ENCODE measurements at regions not wholly inside any gene's neighbourhood (a gene's known extent, or its start where the extent isn't known, plus 50 kb on each side); places are given as distances from the start of the nearest gene placed in this dataset.

DNA sequence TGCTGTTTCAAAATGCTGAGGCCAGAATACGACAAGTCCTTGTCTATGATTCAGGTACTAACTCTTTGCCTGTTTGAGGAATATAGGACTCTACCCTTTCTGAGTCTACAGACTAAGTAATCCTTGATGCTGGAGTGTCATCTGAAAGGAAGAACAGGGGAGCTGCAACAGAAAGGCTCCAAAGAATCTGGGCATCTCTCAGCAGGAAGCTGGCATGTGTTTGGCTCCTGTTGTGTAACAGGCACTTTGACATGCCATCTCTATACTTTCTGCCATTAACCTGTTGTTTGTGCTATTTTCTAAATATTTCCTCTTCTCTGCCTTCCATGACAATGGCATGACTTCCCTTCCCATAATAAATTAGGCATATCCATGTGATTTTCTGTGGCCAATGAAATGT is 409.5 kb downstream of the ADRA2A start:
- no peak overlapping the region for H3K4me3 ChIP-seq (ENCODE audit: low read length, poor library complexity, severe bottlenecking)
- no peaks in the 10 kb centered on the region for H3K27me3 ChIP-seq (ENCODE audit: insufficient read depth, low read length, poor library complexity, severe bottlenecking)
- H3K9ac ChIP-seq (ENCODE audit: low read depth, low read length, poor library complexity, severe bottlenecking), result no peak overlapping the region
- no peak overlapping the region for H3K4me2 ChIP-seq (ENCODE audit: low read depth, low read length, poor library complexity, severe bottlenecking)
- peaks cover 10% of the 10 kb centered on the region; the same call in 1 of the 2 replicates for H3K9me3 ChIP-seq (ENCODE audit: insufficient read depth, low read depth, low read length)
- H3K4me1 ChIP-seq (ENCODE audit: insufficient read depth, low read length, poor library complexity, severe bottlenecking), result no peaks in the 10 kb centered on the region
- no peak overlapping the region for H2AFZ ChIP-seq (ENCODE audit: low read length)
- no peaks in the 10 kb centered on the region for H4K20me1 ChIP-seq (ENCODE audit: insufficient read depth, low read length, poor library complexity, severe bottlenecking)
- H3F3A ChIP-seq (ENCODE audit: low read depth), result no peaks in the 10 kb centered on the region
- H3K79me2 ChIP-seq (ENCODE audit: insufficient read depth, low read length), result no peaks in the 10 kb centered on the region
- TF ChIP-seq, protein P1, sequence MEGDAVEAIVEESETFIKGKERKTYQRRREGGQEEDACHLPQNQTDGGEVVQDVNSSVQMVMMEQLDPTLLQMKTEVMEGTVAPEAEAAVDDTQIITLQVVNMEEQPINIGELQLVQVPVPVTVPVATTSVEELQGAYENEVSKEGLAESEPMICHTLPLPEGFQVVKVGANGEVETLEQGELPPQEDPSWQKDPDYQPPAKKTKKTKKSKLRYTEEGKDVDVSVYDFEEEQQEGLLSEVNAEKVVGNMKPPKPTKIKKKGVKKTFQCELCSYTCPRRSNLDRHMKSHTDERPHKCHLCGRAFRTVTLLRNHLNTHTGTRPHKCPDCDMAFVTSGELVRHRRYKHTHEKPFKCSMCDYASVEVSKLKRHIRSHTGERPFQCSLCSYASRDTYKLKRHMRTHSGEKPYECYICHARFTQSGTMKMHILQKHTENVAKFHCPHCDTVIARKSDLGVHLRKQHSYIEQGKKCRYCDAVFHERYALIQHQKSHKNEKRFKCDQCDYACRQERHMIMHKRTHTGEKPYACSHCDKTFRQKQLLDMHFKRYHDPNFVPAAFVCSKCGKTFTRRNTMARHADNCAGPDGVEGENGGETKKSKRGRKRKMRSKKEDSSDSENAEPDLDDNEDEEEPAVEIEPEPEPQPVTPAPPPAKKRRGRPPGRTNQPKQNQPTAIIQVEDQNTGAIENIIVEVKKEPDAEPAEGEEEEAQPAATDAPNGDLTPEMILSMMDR (conservative IDR thresholded peaks at IDR 0.05; ENCODE audit: low read length), result no peak
- no peak for TF ChIP-seq EZH2phosphoT487 (IDR thresholded peaks at IDR 0.05; ENCODE audit: borderline replicate concordance)
- H3K36me3 ChIP-seq (ENCODE audit: insufficient read depth, low read length), result no peaks in the 10 kb centered on the region
- H3K9me2 ChIP-seq (replicated peaks; ENCODE audit: low read depth, low read length), result no peaks in the 10 kb centered on the region

DNA sequence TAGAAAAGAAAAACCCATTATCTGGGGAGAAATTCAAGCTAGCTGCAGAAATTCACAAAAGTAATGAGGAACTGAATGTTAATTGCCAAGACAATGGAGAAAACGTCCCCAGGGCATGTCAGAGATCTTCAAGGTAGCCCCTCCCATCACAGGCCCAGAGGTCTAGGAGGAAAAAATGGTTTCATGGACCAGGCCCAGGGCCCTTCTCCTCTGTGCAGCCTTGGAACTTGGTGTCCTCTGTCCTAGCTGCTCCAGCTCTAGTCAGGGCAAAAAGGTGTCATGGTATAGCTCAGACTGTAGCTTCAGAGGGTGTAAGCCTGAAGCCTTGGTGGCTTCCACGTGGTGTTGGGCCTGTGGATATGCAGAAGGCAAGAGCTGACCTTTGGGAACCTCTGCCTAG is 411.8 kb downstream of the ADRA2A start:
- no peaks in the 10 kb centered on the region for H3F3A ChIP-seq (ENCODE audit: low read depth)
- no peaks in the 10 kb centered on the region for H3K4me1 ChIP-seq (ENCODE audit: insufficient read depth, low read length, poor library complexity, severe bottlenecking)
- no peaks in the 10 kb centered on the region for H3K36me3 ChIP-seq (ENCODE audit: insufficient read depth, low read length)
- H3K27me3 ChIP-seq (ENCODE audit: insufficient read depth, low read length, poor library complexity, severe bottlenecking), result no peaks in the 10 kb centered on the region
- H3K4me3 ChIP-seq (ENCODE audit: low read length, poor library complexity, severe bottlenecking), result no peak overlapping the region
- H3K9me2 ChIP-seq (replicated peaks; ENCODE audit: low read depth, low read length), result no peaks in the 10 kb centered on the region
- H3K9ac ChIP-seq (ENCODE audit: low read depth, low read length, poor library complexity, severe bottlenecking), result no peak overlapping the region
- no peak overlapping the region for H3K4me2 ChIP-seq (ENCODE audit: low read depth, low read length, poor library complexity, severe bottlenecking)
- H2AFZ ChIP-seq (ENCODE audit: low read length), result no peak overlapping the region
- TF ChIP-seq, protein P1 (conservative IDR thresholded peaks at IDR 0.05; ENCODE audit: low read length), result no peak
- TF ChIP-seq EZH2phosphoT487 (IDR thresholded peaks at IDR 0.05; ENCODE audit: borderline replicate concordance), result no peak
- H3K79me2 ChIP-seq (ENCODE audit: insufficient read depth, low read length), result no peaks in the 10 kb centered on the region
- H3K9me3 ChIP-seq (ENCODE audit: insufficient read depth, low read depth, low read length), result peaks cover 10% of the 10 kb centered on the region; the same call in 1 of the 2 replicates
- no peaks in the 10 kb centered on the region for H4K20me1 ChIP-seq (ENCODE audit: insufficient read depth, low read length, poor library complexity, severe bottlenecking)

DNA sequence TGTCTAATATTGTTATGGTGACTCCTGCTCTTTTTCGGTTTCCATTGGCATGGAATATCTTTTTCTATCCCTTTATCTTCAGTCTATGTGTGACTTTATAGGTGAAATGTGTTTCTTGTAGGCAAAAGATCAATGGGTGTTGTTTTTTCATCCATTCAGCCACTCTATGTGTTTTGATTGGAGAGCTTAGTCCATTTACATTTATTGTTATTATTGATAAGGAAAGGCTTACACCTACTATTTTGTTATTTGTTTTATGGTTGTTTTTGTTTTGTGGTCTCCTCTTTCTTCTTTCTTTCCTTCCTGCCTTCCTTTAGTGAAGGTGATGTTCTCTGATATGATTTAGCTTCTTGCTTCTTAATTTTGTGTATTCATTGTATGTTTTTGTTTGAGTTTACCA is 414.3 kb downstream of the ADRA2A start:
- TF ChIP-seq, protein P1 (conservative IDR thresholded peaks at IDR 0.05; ENCODE audit: low read length), result no peak
- TF ChIP-seq EZH2phosphoT487 (IDR thresholded peaks at IDR 0.05; ENCODE audit: borderline replicate concordance), result no peak
- Histone ChIP-seq H3K79me2 (ENCODE audit: insufficient read depth, low read length) (no peaks in the 10 kb centered on the region), H4K20me1 (ENCODE audit: insufficient read depth, low read length, poor library complexity, severe bottlenecking) (no peaks in the 10 kb centered on the region)

More for the DNA sequence above, 414.3 kb downstream of the ADRA2A start:
- Histone ChIP-seq H3K4me2 (ENCODE audit: low read depth, low read length, poor library complexity, severe bottlenecking) (no peak overlapping the region), H3K9me2 (replicated peaks; ENCODE audit: low read depth, low read length) (no peaks in the 10 kb centered on the region), H3K9me3 (ENCODE audit: insufficient read depth, low read depth, low read length) (peaks cover 10% of the 10 kb centered on the region; the same call in 1 of the 2 replicates), H3K36me3 (ENCODE audit: insufficient read depth, low read length) (no peaks in the 10 kb centered on the region), H3K4me1 (ENCODE audit: insufficient read depth, low read length, poor library complexity, severe bottlenecking) (no peaks in the 10 kb centered on the region), H3F3A (ENCODE audit: low read depth) (no peaks in the 10 kb centered on the region), H3K27me3 (ENCODE audit: insufficient read depth, low read length, poor library complexity, severe bottlenecking) (no peaks in the 10 kb centered on the region), H3K4me3 (ENCODE audit: low read length, poor library complexity, severe bottlenecking) (no peak overlapping the region), H2AFZ (ENCODE audit: low read length) (no peak overlapping the region), H3K9ac (ENCODE audit: low read depth, low read length, poor library complexity, severe bottlenecking) (no peak overlapping the region)

Measured in Loucy (cell line).